Epithelial cell of prostate (primary cell): ENCODE measurements at regions not wholly inside any gene's neighbourhood (a gene's known extent, or its start where the extent isn't known, plus 50 kb on each side); places are given as distances from the start of the nearest gene placed in this dataset.

Experiments used
- DNase-seq: peaks from one replicate; pipeline ENCODE4 v3.0.0-alpha.2; 2011; ENCODE audit warnings: low read depth, low spot score
- H3K27ac ChIP-seq: fragments of 450-650 bp; 2 replicates; pipeline ENCODE4 v1.5.1; 2017; ENCODE audit warnings: mild to moderate bottlenecking

DNA sequence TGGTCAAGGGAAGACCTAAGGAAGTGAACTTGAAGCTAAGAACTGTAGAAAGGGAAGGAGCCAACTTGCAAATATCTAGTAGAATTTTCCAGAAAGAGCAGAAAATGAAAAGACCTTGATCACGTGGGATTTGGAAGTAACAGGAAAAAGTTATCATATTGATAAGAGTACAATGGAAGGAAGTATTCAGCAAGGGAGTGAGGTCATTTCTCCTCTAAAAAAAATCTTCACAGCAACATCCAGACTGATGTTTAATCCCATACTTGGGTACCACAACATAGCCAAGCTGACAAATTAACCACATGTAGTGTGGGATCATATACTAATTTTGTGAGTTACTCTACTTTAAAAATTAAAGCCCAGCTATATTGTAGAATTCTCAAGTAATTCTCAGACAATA is 207.0 kb upstream of the CXCL12 start:
- DNase-seq, result no peak
- H3K27ac ChIP-seq, result no peak overlapping the region

DNA sequence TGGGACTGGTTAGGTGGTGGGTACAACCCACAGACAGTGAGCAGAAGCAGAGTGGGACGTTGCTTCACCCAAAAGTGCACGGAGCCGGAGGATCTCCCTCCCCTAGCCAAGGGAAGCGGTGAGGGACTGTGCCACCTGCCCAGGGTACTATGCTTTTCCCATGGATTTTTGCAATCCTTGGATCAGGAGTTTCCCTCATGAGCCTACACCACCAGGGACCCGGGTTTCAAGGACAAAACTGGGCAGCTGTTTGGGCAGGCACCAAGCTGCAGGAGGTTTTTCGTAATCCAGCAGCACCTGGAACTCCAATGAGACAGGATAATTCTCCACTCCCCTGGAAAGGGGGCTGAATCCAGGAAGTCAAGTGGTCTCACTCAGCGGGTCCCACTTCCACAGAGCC is 209.1 kb upstream of the CXCL12 start:
- DNase-seq, result no peak
- H3K27ac ChIP-seq, result no peak overlapping the region

DNA sequence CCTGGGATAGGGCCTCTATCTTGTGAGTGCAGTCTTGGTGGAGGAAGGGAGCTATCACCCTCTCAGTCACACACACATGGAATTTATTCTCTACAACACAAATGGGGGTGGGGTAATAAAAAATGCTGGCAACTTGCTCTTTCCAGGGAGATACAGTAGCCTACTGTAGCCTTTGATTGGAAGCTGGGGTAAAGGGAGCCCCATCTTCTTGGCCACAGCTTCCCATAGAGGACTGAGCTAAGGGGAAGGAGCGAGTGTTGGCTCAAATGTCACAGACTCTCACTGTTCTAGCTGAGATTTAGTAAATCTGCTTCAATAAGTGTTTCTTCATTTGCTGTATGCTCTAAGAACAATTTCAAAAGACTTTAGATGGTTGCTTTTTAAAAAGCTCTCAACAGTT is 222.2 kb upstream of the CXCL12 start:
- no peak for DNase-seq
- no peak overlapping the region for H3K27ac ChIP-seq

DNA sequence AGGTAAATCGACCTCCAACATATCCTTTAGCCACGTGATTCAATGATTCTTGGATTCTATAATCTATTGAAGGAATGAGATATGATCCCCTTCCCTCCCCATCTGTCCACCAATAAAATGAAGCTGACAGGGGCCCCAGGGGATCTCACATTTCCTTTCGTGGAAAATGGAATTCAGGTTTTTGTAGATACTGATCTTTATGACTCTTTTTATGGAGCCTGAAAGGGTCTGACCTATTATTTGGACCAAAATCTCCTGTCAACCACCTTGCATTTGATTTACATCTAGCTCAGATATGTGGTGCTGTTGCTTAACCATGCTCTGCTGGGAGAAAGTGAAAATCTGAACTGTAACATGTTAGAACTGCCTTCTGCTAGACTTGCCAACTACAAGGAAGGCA is 234.0 kb upstream of the CXCL12 start:
- DNase-seq, result no peak
- H3K27ac ChIP-seq, result no peak overlapping the region

DNA sequence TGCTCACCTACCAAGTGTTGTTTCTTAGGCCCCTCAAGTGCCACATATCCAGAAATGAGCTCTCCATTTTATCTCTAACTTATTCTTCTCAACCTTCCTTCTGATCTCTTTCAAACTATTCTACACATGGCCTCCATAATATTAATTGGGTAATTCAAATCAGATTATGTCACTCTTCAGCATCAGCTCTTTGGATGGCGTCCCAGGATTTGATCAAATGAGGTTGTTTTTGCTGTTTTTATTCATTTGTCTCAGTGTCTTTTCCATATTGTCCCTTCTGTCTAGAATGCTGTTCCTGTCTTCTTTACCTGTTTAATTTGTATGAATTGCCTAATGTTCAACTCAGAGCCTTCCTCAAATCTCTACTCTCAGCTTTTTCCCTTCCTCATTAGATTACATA is 234.6 kb upstream of the CXCL12 start:
- no peak for DNase-seq

DNA sequence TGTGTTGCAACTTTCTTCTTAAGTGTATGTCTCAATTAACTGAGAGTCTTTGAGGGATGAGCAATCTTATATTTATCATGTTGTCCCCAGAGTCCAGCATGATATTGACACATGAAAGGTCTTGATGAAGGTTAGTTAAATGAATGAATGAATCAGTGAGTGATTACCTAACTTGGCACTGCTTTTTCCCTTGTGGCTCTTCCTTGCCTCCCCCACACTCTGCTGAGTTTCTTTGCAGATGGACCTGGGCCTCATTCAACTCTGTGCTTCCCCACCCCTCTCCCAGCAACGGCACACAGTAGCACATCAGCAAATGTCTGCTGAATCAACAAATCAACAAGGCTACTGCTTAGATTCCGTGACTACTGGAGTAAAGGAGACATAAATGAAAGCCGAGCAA is 235.1 kb upstream of the CXCL12 start:
- no peak for DNase-seq
- no peak overlapping the region for H3K27ac ChIP-seq

More for the DNA sequence above, 234.6 kb upstream of the CXCL12 start:
- H3K27ac ChIP-seq, result no peak overlapping the region

DNA sequence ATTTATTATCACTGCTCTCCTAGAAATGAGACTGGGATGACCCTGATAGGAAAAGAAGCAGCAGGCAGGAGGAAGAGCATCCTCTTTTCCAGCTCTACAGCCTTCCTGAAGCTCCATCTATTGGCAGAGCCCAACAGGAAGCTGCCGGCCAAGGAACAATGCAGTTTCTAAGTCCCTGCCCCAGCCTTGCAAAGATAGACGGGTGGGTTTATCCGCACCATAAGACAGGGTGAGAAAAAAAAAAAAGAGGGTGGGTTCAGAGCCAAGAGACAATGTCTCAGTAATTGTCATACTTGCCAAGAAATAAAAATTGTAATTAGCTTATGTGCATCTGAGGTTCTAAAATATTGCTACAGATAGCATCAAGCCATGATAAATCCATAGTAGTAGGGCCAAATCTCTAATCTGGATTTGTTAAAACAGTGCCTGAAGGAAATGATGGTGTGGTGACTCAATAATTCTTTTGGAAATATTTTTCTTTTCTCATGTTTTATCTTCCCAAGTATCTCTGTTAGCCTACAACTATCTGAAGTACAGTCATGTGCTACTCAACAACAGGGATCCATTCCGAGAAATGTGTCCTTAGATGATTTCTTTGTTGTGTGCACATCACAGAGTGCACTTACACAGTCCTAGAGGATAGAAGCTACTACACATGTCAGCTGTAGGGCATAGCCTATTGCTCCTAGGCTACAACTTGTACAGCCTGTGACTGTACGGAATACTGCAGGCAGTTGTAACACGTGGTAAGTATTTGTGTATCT is 242.9 kb upstream of the CXCL12 start:
- DNase-seq, result no peak
- H3K27ac ChIP-seq, result peak overlapping the region; percentile 18

DNA sequence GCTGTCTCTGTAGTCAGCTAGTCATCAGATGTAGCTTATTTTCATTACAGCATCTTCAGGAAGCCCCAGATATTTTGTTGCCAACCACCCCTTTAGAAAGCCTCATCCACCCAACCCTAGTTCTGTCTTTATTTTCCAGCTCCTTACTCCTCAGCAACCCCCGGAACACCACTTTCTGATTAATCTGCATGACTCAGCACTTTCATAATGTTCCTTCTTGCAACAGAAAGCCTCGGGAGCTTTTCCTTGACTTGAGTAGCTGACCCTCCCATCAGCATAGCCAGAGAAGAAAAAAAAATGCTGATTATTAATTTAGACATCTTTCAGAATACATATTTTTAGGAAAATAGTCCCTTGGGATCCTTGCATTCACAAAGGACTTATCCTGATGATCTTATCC is 244.0 kb upstream of the CXCL12 start:
- peak; percentile 31 for DNase-seq
- peak overlapping the region; percentile 18 for H3K27ac ChIP-seq

DNA sequence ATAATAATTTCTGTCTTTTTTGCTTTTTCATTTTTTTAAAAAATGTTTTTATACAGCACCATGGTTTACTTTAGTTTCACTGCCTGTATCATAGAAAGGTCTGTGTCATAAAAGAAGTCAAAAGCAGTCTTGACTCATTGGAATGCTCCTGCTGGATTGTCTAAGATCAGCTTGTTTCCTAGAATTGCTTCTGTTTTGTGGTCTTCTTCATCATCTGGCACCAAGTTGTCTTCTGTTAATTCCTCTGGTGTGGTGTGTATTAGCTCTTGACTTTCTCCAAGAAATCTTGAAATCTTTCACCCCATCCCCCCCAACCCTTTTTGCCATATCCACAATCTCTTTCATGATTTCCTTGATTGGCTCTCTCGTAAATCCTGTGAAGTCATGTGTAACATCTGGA is 250.3 kb upstream of the CXCL12 start:
- no peak overlapping the region for H3K27ac ChIP-seq
- no peak for DNase-seq

DNA sequence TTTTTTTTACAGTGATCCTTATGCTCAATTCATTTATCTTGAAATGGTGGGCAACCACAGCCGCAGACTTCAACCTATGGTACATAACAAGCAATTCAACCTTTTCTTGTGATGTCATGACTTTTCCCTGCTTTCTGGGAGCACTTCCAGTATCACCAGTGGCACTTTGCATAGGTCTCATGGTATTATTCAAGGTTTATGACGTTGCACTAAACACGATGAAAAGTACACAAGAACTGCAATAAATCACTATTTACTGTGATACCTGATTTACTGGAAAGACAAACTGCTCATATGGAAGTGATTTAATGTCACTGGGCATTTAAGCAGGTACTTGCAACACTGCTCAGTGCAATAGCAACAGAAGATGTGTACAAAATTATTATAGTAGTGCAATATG is 251.7 kb upstream of the CXCL12 start:
- peak; percentile 5 for DNase-seq
- H3K27ac ChIP-seq, result no peak overlapping the region

DNA sequence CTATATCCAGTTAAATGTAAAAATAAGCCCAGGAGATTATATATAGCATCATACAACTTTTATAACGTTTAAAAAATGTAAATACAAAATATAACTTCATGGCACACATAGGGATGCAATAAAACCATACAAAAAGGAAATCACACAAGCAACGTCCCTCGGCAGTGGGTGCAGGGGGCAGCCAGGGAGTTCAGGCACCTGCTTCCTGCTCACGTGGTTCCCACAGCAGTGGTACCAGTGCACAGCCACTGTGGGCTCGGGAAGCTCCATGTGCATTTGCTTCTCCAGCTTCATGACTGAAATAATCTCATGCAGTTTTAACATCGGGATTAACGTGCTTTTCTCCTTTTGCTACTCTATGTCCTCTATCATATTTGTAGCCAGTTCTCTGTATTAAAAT is 255.5 kb upstream of the CXCL12 start:
- DNase-seq, result no peak
- no peak overlapping the region for H3K27ac ChIP-seq

DNA sequence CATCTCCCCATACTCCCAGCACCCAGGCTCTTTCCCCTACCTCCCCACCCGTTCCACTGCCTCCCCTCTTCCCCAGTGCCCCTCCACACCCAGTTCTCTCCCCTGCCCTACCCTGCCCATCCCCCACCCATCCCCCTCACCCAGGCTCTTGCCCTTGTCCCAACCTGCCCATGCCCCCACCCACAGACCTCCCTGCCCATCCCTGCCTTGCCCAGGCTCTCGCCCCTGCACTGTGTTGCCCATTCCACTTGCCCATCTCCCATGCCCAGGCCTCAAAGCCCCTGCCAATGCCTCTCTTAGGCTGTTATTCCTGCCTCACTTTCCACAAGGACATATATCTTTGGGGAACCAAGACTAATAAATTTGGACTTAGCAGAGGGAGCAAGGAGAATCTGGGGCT is 262.6 kb upstream of the CXCL12 start:
- DNase-seq, result no peak
- no peak overlapping the region for H3K27ac ChIP-seq

DNA sequence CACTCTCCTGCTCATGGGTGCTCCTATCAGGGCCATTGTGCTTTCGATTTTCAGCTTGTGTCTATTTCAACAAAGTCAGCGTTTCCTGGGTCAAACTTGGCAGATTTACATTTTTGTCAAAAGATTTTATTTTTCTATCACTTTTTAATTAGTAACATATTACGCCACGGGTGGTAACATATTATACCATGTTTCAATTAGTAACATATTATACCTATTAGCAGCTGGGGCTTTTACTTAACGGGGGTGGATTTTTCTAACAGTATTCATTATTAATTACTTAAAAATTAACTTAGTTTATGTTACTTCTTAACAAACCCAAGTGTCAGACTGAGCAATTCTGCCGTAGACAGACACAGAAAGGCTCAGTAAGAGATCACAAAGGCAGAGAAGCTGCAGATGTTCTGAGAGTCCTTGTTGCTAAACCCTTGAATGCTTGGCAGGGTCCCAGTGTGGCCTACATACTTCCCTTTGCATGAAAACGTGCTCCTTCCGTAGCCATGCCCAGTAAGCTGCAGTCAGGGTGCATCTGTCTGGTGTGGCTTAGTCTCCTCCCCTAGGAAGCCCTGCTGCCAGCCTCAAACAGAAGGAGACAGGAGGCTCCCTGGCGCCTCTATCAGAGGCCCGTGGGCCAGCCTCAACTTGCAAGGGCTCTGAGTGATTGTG is 263.1 kb upstream of the CXCL12 start:
- no peak overlapping the region for H3K27ac ChIP-seq
- no peak for DNase-seq

DNA sequence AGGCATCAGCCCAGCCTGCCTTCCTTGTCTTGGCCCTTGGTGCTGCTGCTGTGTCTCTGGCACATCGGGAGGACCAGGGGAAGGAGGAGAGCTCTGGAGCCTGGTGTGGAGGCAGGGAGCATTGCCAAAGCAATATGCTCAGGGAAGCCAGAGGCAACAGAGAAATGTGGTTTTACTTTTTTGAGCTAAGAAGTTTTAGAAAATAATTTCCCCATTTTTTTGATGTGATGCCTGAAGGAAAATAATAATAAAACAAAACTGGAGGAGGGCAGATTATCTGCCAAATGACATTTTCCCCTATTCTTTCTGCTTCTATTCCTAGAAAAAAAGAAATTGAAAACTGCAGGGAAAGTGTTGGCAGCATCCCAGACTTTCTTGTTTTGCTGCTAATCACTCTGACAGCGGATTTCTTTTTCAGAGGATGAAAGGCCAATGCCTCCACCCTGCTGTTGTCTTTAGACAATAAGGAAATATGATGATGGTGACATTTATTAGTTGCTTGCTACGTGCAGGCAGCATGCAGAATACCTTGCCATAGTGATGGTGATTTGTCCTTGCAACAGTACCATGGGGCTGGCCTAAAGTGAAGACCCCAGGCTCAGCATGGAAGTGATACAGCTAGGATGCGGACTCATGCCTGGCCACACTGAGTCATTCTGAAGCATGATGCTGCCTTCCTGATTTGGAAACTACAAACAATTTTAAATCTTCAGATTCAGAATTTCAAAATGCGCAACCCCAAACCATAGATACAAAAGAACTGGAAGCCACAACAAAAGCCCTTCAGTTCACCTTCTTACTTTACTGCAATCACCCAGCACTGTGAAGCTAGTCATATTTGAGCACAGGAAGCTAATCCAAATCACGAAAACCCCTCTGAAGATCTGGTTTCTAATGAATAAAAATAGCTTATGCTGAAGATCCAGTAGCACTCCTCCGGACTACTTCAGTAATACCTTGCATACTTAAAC is 260.2 kb upstream of the TMEM72 start:
- DNase-seq, result no peak
- H3K27ac ChIP-seq, result no peak overlapping the region

DNA sequence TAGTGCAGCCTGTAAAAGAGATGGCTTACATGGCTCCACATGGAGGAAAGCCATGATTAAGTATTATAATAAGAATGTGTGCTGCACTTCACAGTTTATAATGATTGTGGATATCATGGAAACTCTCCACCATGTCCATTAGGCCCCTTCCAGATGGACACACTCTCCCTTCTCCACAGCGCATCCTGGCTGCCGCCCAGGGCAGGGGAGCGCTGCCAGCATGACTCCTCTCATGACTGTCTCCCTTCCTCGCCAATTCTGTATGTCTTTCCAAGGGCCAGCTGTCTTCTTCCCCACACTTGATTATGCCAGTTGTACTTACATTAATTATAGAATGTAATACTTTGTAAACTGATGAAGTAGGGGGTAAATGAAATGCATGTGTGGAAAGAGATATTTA is 259.3 kb upstream of the TMEM72 start:
- DNase-seq, result no peak
- no peak overlapping the region for H3K27ac ChIP-seq

DNA sequence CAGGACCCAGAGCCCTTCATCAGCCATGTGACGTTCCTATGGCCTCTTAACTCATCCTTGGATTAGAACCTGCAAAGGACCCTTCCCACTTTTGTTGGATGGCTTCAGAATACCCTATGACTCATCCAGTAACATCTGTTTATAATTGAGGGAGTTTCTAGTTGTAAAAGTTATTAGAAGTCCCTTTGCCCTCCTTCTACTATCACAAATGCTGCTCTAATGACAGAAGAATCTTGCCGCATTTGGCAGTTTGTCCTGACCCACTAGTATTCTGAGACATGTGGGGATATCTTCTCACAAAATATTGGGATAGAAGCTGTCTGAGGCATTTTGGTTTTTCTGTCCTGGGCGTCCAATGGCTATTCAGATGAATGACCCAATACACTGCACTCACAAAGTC is 251.8 kb upstream of the TMEM72 start:
- H3K27ac ChIP-seq, result no peak overlapping the region
- DNase-seq, result no peak

DNA sequence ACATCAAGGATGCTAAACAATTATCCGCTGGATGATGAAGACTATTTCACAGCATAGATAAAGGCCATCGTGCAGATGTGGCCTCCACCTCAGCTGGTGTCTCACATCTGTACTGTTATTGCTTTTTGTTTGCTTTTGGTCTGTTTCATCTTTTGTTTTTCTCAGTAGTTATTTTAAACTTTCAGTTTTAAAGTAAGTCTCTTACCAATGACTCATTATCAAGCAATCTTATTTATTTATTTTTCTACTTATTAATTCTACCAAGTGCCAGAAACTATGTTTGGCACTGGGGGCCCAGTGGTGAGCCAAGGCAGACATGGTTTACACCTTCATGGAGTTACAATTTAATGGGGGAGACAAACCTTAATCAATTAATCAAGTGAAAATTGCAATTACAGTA is 250.9 kb upstream of the TMEM72 start:
- no peak overlapping the region for H3K27ac ChIP-seq
- no peak for DNase-seq

DNA sequence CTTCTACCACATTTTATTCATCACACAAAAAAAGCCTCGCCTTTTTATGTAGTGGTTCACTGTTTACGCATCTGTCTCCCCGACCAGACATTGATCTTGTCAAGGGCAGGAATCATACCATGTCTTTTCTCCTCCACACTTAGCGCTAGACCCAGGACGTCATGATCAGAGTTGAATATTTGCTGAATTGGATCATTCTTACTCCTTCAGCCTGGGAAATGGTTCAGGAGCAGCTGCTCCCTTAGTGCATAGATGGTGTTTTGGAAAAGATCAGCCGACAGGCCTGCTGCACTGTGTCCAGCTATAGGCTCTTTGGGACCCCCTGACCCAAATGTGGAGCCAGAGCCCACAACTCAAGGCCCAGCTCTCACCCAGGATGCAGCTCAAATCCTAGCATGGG is 249.1 kb upstream of the TMEM72 start:
- DNase-seq, result no peak
- no peak overlapping the region for H3K27ac ChIP-seq

DNA sequence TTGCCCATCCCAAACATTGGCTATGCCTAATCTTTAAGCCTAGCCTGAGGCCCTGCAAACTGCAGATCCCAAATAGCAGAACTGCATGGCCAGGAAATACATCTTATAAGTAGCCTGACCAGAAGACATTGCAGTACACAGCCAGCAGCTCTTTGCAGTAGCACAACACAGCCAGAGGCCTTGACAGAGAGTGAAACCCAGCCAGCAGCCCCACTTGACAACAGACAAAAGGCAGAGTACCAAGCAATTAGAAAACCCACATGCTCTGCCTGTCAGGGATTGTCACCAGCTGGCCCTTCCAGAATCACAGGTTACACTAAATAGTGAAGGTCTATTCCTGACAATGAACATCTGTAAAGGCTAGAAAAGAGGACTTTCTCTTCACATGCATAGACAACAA is 242.8 kb upstream of the TMEM72 start:
- H3K27ac ChIP-seq, result no peak overlapping the region
- no peak for DNase-seq

DNA sequence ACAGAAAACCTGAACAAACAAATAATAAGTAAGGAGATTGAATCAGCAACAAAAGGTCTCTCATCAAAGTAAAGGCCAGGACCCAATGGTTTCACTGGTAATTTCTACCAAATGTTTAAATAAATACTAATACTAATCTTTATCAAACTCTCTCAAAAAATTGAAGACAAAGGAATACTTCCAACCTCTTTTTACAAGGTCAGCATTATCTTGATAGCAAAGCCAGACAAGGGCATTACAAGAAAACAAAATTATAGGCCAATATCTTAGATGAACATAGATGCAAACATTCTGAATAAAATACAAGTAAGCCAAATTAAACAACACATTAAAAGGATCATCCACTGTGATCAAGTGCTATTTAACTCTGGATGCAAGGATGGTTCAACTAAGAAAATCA is 239.8 kb upstream of the TMEM72 start:
- no peak for DNase-seq
- H3K27ac ChIP-seq, result no peak overlapping the region
